Hematopoietic multipotent progenitor cell treated with erythropoietin and hydrocortisone succinate and interleukin-3 and kit ligand, for 6 days (in vitro differentiated cells): ENCODE measurements at regions not wholly inside any gene's neighbourhood (a gene's known extent, or its start where the extent isn't known, plus 50 kb on each side); places are given as distances from the start of the nearest gene placed in this dataset.
"Not testable (repeated sequence)": the region's sequence is repeated elsewhere in the genome, so short reads cannot be mapped to it uniquely, and the experiment has no call there.

Experiments used
- DNase-seq: peaks from one replicate; pipeline ENCODE4 v3.0.0-alpha.2; 2015

GRCh38 chr3:198147993-198148392 is 188.0 kb downstream of the LMLN start:
- not testable (repeated sequence) for DNase-seq

- DNase-seq = peak; percentile 5
Measured at GRCh38 chr3:198149904-198150303, 189.9 kb downstream of the LMLN start.

DNA sequence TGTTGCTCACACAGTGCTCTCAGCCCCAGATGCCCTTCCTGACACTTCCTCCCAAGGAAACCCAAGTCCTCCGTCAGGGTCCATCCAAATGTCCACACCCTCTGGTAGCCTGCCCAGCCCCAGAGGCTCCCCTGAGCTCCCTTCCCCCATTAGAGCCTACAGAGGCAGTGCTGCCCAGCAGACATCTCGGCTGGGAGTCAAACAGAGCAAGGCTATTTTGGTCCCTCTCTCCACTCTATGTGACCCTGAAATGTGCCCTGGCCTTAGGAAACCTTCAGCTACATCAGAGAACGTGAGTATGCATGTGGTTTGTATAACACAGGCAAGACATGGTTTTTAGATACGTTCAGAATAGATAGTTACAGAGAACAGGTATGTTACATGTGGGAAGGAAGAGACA is 191.8 kb downstream of the LMLN start:
- DNase-seq = not testable (repeated sequence)

GRCh38 chr3:198155771-198156170 is 195.8 kb downstream of the LMLN start:
- DNase-seq = not testable (repeated sequence)

DNA sequence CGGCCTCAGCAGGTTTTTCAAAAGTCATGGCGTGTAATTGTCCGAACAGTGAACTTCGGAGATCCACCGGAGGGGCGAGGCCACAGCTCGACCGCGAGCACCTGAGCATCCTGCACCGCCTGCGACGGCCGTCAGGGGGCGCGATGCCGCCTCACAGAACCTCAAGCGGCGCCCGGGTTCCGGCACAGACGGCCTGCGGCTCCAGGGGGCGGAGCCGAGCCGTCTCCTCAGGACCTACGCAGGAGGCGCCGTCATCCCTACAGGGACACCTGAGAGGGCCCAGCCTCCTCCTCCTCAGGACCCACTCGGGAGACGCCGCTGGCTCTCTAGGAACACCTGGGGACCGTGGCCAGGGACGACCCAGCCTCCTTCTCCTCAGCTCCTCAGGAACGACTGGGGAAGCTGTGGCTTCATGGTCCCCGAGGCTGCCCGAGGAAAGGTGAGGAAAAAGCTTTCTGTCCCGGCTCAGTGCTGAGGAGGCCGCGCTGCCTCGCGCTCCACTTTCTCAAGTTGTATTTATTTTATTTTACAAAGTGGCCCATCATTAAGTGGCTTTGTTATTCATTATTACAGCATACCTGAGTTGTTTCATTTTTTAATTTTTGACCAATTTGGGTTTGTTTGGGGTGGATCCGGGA is 197.3 kb downstream of the LMLN start:
- DNase-seq = not testable (repeated sequence)

DNA sequence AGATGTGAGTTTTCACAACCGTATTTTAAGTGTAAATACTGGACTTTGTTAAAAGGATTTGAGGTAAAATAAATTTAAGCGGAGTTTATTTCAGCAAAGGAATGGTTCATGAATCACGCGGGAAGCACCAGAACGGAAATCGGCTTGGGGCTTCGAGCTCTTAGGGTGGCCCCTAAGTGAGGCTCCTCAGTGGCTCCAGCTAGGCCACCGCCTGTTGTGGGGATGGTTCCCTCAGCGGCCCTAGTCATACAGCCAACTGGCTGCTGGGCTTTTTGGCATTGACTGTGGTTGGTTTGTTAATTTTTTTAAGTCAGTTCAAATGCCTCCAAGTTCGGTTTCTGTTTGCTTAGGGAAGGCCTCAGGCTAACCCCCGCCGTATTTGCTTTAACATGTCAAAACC is 198.0 kb downstream of the LMLN start:
- not testable (repeated sequence) for DNase-seq

DNA sequence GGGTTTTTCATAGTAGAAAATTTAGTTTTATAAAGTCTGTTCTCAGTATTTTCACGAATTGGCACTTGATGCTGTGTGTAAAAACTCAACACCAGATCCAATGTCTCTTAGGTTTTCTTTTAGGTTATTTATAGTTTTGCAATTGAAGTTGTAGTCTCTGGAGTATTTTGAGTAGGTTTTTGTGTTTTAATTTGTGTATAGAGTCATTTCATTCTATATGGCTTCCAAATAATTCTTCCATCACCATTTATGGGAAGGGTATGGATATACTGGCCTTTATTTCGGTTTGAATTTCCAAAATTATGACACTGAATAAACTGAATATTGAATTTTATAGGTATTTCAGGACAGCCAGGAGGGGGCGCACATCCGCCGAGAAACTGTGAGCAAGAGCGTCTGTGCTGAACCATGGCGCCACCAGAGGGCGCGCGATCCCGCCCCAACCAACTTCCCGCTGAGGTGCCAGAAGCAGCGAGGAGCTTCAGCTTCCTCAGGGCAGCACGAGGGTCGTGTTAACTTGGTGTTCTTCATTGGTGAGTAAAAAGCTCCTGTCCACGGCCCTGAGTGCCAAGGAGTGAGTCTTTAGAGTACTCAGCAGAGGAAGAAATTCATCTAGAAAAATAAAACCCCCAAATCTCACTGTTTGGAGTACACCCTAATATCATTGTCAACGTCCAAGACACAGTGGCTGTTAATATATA is 207.5 kb downstream of the LMLN start:
- DNase-seq = peak; percentile 55

GRCh38 chr3:198170781-198171180 is 210.8 kb downstream of the LMLN start:
- DNase-seq = not testable (repeated sequence)

DNA sequence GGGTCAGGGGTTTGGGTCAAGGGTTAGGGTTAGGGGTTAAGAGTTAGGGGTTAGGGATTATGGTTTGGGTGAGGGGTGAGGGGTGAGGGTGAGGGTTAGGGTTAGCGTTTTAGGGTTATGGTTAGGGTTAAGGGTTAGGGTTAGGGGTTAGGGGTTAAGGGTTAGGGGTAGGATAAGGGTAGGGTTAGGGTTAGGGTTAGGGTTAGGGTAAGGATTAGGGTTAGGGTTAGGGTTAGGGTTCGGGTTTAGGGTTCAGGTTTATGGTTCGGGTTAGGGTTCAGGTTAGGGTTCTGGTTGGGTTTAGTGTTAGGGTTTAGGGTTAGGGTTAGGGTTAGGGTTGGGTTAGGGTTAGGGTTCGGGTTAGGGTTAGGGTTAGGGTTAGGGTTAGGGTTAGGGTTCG is 213.1 kb downstream of the LMLN start:
- not testable (repeated sequence) for DNase-seq

DNA sequence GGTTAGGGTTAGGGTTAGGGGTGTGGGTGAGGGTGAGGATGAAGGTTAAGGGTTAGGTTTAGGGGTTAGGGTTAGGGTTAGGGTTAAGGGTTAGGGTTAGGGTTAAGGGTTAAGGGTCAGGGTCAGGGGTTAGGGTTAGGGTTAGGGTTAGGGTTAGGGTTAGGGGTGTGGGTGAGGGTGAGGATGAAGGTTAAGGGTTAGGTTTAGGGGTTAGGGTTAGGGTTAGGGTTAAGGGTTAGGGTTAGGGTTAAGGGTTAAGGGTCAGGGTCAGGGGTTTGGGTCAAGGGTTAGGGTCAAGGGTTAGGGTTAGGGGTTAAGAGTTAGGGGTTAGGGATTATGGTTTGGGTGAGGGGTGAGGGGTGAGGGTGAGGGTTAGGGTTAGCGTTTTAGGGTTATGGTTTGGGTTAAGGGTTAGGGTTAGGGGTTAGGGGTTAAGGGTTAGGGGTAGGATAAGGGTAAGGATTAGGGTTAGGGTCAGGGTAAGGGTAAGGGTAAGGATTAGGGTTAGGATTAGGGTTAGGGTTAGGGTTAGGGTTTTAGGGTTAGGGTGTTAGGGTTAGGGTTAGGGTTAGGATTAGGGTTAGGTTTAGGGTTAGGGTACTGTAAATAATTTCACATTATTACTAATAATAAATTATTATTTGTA is 214.0 kb downstream of the LMLN start:
- not testable (repeated sequence) for DNase-seq
